CD4-positive, alpha-beta T cell treated with Interleukin-12 subunit alpha and Interleukin-12 subunit beta, for 1 hour (primary cell): ENCODE measurements at regions not wholly inside any gene's neighbourhood (a gene's known extent, or its start where the extent isn't known, plus 50 kb on each side); places are given as distances from the start of the nearest gene placed in this dataset.
A peak's percentile ranks its signal among the peaks of the same experiment; 100 is the strongest.

Source experiments
- DNase-seq: peaks from one replicate; pipeline ENCODE4 v3.0.0-alpha.2; 2020

- DNase-seq = no peak
Measured at GRCh38 chr1:244920911-244921761, 56.8 kb upstream of the HNRNPU start.

GRCh38 chr1:244919320-244920282, 55.3 kb upstream of the HNRNPU start:
- DNase-seq = no peak

- DNase-seq = peak; percentile 77
Measured at GRCh38 chr1:244918421-244919319, 54.3 kb upstream of the HNRNPU start.

- DNase-seq = no peak
Measured at GRCh38 chr1:244917073-244917670, 52.8 kb upstream of the HNRNPU start.

GRCh38 chr1:244915736-244916135, 51.4 kb upstream of the HNRNPU start:
- no peak for DNase-seq

GRCh38 chr1:244914761-244915160, 50.4 kb upstream of the HNRNPU start:
- DNase-seq = no peak
